ENCODE measurements at regions not wholly inside any gene's neighbourhood (a gene's known extent, or its start where the extent isn't known, plus 50 kb on each side); places are given as distances from the start of the nearest gene placed in this dataset.

DNA sequence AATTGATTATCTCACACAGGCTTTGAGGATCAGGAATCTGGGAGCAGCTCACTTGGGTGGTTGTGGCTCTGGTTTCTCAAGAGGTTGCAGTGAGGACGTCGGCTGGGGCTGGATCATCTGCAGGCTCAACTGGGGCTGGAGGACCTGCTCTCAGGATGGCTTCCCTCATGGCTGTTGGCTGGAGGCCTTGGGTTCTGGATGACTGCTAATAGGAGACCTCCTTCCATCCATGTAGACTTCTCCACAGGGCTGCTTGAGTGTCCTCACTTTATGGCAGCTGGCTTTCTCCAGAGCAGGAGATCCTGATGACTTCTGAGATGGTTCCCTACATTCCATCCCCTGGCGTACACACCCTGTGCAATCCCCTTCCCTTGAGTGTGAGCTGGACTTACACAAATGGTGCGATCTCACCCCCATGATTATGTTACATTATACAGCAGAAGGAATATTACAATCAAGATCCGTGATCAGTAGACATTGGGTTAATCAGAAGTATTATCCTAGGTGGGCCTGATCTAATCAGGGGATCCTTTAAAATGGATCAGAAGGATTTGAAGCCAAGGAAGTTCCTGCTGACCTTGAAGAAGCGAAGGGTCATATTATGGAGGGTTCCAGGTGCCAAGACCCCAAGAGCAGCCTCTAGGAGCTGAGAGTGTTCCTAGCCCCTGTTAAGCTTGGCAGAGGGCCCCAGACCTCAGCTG, 122.2 kb downstream of the CXCL12 start:
- no peaks in the 10 kb centered on the region for H3K9me3 ChIP-seq (ENCODE audit: control insufficient read depth in 4 of 4, low read length in 3 of 4)
- H3K4me3 ChIP-seq (ENCODE audit: low read depth in 1 of 3, low read length in 3 of 3) = no peak overlapping the region
- no peak overlapping the region for H3K27ac ChIP-seq (ENCODE audit: low read depth in 1 of 2, low read length in 2 of 2)
- H3K27me3 ChIP-seq (ENCODE audit: control insufficient read depth in 4 of 4, insufficient read depth in 4 of 4, low read length in 3 of 4) = no peaks in the 10 kb centered on the region
- DNase-seq (ENCODE audit: low spot score) = no peak
- H3K36me3 ChIP-seq (ENCODE audit: control insufficient read depth in 4 of 4, insufficient read depth in 3 of 4, low read depth in 1 of 4, low read length in 3 of 4) = no peaks in the 10 kb centered on the region
- H3K4me1 ChIP-seq (ENCODE audit: control insufficient read depth in 4 of 4, insufficient read depth in 4 of 4, low read length in 3 of 4) = peaks cover 0 to 4% (median 0%) of the 10 kb centered on the region in 4 donors
- 85% methylated on average over 6 of the region's 6 CpGs for WGBS
- TF ChIP-seq TAF1 (conservative IDR thresholded peaks at IDR 0.05) (no peak), HNF4G (IDR thresholded peaks at IDR 0.05) (no peak), HNF4A (conservative IDR thresholded peaks at IDR 0.05) (no peak), ZBTB33 (IDR thresholded peaks at IDR 0.05) (no peak), FOXA2 (IDR thresholded peaks at IDR 0.05) (no peak), YY1 (IDR thresholded peaks at IDR 0.05) (no peak), NR2F2 (IDR thresholded peaks at IDR 0.05) (no peak), RXRA (IDR thresholded peaks at IDR 0.05) (no peak), MAX (IDR thresholded peaks at IDR 0.05) (no peak), RAD21 (IDR thresholded peaks at IDR 0.05) (no peak), GABPA (IDR thresholded peaks at IDR 0.05 in 1 of 2, conservative IDR thresholded peaks at IDR 0.05 in 1 of 2) (no peak), SP1 (IDR thresholded peaks at IDR 0.05) (no peak), FOXA1 (IDR thresholded peaks at IDR 0.05) (no peak)
- TF ChIP-seq, protein P1, sequence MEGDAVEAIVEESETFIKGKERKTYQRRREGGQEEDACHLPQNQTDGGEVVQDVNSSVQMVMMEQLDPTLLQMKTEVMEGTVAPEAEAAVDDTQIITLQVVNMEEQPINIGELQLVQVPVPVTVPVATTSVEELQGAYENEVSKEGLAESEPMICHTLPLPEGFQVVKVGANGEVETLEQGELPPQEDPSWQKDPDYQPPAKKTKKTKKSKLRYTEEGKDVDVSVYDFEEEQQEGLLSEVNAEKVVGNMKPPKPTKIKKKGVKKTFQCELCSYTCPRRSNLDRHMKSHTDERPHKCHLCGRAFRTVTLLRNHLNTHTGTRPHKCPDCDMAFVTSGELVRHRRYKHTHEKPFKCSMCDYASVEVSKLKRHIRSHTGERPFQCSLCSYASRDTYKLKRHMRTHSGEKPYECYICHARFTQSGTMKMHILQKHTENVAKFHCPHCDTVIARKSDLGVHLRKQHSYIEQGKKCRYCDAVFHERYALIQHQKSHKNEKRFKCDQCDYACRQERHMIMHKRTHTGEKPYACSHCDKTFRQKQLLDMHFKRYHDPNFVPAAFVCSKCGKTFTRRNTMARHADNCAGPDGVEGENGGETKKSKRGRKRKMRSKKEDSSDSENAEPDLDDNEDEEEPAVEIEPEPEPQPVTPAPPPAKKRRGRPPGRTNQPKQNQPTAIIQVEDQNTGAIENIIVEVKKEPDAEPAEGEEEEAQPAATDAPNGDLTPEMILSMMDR (IDR thresholded peaks at IDR 0.05; ENCODE audit: low read depth, low read length, missing input control) = no peak
- TF ChIP-seq, protein P2, sequence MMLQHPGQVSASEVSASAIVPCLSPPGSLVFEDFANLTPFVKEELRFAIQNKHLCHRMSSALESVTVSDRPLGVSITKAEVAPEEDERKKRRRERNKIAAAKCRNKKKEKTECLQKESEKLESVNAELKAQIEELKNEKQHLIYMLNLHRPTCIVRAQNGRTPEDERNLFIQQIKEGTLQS (IDR thresholded peaks at IDR 0.05) = no peak
- TF ChIP-seq, protein P3, sequence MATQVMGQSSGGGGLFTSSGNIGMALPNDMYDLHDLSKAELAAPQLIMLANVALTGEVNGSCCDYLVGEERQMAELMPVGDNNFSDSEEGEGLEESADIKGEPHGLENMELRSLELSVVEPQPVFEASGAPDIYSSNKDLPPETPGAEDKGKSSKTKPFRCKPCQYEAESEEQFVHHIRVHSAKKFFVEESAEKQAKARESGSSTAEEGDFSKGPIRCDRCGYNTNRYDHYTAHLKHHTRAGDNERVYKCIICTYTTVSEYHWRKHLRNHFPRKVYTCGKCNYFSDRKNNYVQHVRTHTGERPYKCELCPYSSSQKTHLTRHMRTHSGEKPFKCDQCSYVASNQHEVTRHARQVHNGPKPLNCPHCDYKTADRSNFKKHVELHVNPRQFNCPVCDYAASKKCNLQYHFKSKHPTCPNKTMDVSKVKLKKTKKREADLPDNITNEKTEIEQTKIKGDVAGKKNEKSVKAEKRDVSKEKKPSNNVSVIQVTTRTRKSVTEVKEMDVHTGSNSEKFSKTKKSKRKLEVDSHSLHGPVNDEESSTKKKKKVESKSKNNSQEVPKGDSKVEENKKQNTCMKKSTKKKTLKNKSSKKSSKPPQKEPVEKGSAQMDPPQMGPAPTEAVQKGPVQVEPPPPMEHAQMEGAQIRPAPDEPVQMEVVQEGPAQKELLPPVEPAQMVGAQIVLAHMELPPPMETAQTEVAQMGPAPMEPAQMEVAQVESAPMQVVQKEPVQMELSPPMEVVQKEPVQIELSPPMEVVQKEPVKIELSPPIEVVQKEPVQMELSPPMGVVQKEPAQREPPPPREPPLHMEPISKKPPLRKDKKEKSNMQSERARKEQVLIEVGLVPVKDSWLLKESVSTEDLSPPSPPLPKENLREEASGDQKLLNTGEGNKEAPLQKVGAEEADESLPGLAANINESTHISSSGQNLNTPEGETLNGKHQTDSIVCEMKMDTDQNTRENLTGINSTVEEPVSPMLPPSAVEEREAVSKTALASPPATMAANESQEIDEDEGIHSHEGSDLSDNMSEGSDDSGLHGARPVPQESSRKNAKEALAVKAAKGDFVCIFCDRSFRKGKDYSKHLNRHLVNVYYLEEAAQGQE (IDR thresholded peaks at IDR 0.05) = no peak
- H3K9ac ChIP-seq (ENCODE audit: low read depth in 1 of 2, low read length in 2 of 2) = no peak overlapping the region

Measured in liver (tissue), 8 donors.